Mesothelial cell of epicardium (in vitro differentiated cells): ENCODE measurements at regions not wholly inside any gene's neighbourhood (a gene's known extent, or its start where the extent isn't known, plus 50 kb on each side); places are given as distances from the start of the nearest gene placed in this dataset.

ENCODE experiments used
- DNase-seq, 2 experiments: peaks; one replicate each; pipeline ENCODE4 v3.0.0; 2021; ENCODE audit warnings: low spot score in 2 of 2; ENCODE audit not compliant: unreplicated experiment in 2 of 2
- H3K27ac Mint-ChIP-seq: 2 replicates; pipeline ENCODE4 v1.8.0; 2021; ENCODE audit warnings: mixed read lengths
- H3K27me3 Mint-ChIP-seq: 2 replicates; pipeline ENCODE4 v1.8.0; 2021; ENCODE audit warnings: low read depth, mixed read lengths
- H3K36me3 Mint-ChIP-seq: 2 replicates; pipeline ENCODE4 v1.8.0; 2021; ENCODE audit warnings: mixed read lengths
- H3K4me1 Mint-ChIP-seq: 2 replicates; pipeline ENCODE4 v1.8.0; 2021; ENCODE audit warnings: mixed read lengths
- H3K4me3 Mint-ChIP-seq: 2 replicates; pipeline ENCODE4 v1.8.0; 2021; ENCODE audit warnings: mild to moderate bottlenecking, moderate library complexity, mixed read lengths
- H3K9me3 Mint-ChIP-seq: 2 replicates; pipeline ENCODE4 v1.8.0; 2021; ENCODE audit warnings: mixed read lengths
- TF ChIP-seq, protein P1 (sequence below): fragments of 200-600 bp; sonication (generic); IDR thresholded peaks from one replicate; pipeline ENCODE4 v1.5.0; 2021; ENCODE audit warnings: antibody characterized with exemption; ENCODE audit not compliant: unreplicated experiment

DNA sequence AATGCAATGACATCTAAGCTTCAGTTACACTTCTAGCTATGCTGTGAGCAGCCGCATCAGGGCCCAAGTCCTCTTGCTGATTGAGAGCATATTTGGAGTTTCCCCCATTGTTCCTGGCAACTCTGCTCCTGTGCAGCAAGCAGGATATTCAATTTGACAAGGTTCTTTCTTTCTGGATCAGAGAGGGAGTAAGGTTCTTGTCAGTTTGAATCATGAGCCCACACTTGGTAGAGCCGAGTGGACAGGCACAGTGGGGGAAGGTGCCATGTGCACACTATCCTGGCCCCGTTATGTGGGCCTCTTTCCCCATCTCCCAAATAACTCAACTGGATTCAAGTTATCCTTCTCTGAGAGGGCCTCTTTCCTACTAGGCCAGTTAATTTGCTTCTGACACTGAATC lies 385.4 kb downstream of the ZIC1 start:
- Mint-ChIP-seq H3K27ac (no peak overlapping the region), H3K4me1 (peaks cover 9% of the 10 kb centered on the region), H3K9me3 (no peaks in the 10 kb centered on the region), H3K36me3 (no peaks in the 10 kb centered on the region), H3K27me3 (no peaks in the 10 kb centered on the region), H3K4me3 (no peak overlapping the region)
- no peak for DNase-seq
- TF ChIP-seq, protein P1, sequence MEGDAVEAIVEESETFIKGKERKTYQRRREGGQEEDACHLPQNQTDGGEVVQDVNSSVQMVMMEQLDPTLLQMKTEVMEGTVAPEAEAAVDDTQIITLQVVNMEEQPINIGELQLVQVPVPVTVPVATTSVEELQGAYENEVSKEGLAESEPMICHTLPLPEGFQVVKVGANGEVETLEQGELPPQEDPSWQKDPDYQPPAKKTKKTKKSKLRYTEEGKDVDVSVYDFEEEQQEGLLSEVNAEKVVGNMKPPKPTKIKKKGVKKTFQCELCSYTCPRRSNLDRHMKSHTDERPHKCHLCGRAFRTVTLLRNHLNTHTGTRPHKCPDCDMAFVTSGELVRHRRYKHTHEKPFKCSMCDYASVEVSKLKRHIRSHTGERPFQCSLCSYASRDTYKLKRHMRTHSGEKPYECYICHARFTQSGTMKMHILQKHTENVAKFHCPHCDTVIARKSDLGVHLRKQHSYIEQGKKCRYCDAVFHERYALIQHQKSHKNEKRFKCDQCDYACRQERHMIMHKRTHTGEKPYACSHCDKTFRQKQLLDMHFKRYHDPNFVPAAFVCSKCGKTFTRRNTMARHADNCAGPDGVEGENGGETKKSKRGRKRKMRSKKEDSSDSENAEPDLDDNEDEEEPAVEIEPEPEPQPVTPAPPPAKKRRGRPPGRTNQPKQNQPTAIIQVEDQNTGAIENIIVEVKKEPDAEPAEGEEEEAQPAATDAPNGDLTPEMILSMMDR = no peak

DNA sequence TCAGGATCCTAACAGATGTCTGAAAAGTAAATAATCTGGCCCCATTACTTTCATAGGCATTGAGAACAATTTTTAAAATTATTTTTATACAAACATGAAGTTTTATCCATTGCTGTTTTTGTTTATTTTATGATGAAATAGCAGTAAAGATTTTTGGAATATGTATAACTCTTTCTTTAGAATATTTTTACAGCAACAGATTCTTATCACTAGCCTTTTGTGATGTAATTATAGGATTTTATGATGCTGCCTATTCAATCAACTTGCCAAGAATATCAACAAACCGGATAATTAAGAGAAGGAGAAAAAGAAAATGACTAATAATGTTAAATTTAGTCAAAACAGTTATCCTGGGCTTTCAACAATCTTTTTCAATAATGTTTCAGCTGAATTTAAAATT lies 386.3 kb downstream of the ZIC1 start:
- peaks cover 9% of the 10 kb centered on the region for H3K4me1 Mint-ChIP-seq

DNA sequence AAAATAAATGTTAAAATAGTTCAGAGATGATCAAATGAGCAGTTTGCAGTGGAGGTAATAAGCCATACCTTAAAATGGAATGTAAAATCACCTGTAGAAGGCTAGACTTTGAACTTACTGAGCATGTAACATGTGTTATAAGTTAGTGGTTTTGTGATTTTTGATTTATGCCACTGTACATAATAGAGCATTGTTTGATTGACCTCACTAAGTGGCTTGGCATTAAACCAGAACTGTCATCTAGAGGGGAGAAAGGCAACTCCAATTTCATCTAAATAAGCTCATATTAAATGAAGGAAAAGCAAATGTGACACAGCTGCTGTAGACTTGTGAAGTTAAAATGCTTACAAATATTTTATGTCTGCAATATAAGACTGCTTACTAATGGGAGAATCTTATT lies 387.9 kb downstream of the ZIC1 start:
- Mint-ChIP-seq H3K4me3 (no peak overlapping the region), H3K9me3 (no peaks in the 10 kb centered on the region), H3K4me1 (peaks cover 9% of the 10 kb centered on the region), H3K27me3 (no peaks in the 10 kb centered on the region), H3K27ac (no peak overlapping the region), H3K36me3 (no peaks in the 10 kb centered on the region)
- TF ChIP-seq, protein P1 = no peak
- no peak for DNase-seq

More for the DNA sequence above, 386.3 kb downstream of the ZIC1 start:
- DNase-seq = no peak
- Mint-ChIP-seq H3K36me3 (no peaks in the 10 kb centered on the region), H3K9me3 (no peaks in the 10 kb centered on the region), H3K27me3 (no peaks in the 10 kb centered on the region), H3K27ac (no peak overlapping the region), H3K4me3 (no peak overlapping the region)
- TF ChIP-seq, protein P1 = no peak

DNA sequence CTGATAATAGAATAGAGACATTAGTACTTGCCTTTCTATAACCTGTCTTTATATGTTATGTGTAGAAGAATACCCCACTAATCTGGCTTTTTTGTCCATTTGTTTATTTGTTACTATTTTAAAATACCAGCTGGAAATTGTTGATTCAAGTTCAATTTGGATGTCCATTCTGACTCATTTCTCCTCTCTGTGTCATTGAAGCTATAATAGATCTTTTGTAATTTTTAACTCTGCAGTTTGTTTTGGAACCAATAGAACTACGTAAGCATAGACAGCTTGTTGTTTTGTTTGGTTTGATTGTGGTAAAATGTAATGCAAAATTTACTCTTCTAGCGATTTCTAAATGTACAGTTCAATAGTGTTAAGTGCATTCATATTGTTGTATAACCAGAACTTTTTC lies 390.4 kb downstream of the ZIC1 start:
- TF ChIP-seq, protein P1 = no peak
- no peak overlapping the region for H3K4me3 Mint-ChIP-seq
- DNase-seq = no peak
- H3K27ac Mint-ChIP-seq = no peak overlapping the region
- H3K9me3 Mint-ChIP-seq = no peaks in the 10 kb centered on the region
- peaks cover 1% of the 10 kb centered on the region for H3K27me3 Mint-ChIP-seq
- H3K36me3 Mint-ChIP-seq = no peaks in the 10 kb centered on the region
- peaks cover 9% of the 10 kb centered on the region for H3K4me1 Mint-ChIP-seq

DNA sequence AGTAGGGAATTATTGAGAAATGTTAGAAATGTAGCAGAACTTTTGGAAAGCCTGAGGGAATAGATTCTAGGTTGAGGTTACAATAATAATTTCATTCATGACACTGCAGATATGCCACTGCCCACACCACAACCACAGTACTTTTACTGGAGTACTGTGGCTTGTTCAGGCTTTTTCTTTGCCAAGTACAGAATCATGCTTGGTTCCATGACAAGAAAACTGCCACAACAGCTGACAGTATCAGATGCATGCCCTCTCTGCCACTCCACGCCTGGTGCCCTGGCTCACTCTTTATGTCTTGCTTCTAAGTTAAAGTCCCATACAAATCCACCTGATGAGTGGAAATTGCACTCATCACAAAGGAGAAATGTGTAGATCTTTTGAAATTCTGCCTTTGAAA lies 398.6 kb downstream of the ZIC1 start:
- H3K36me3 Mint-ChIP-seq = no peaks in the 10 kb centered on the region

More for the DNA sequence above, 398.6 kb downstream of the ZIC1 start:
- Mint-ChIP-seq H3K4me1 (peaks cover 3% of the 10 kb centered on the region), H3K4me3 (no peak overlapping the region), H3K27me3 (peaks cover 7% of the 10 kb centered on the region), H3K27ac (no peak overlapping the region), H3K9me3 (no peaks in the 10 kb centered on the region)
- DNase-seq = no peak
- TF ChIP-seq, protein P1 = no peak
